C4-2B (cell line): ENCODE measurements at regions not wholly inside any gene's neighbourhood (a gene's known extent, or its start where the extent isn't known, plus 50 kb on each side); places are given as distances from the start of the nearest gene placed in this dataset.

Source experiments
- H3K27ac ChIP-seq: fragments of 450-650 bp; 2 replicates; pipeline ENCODE4 v1.5.1; 2017
- CTCF ChIP-seq: fragments of 450-650 bp; conservative IDR thresholded peaks from 2 replicates; pipeline ENCODE4 v1.5.1; 2017; ENCODE audit warnings: mild to moderate bottlenecking
- ZFX ChIP-seq: fragments of 450-650 bp; IDR thresholded peaks from 2 replicates; pipeline ENCODE4 v1.6.1; 2017

- no peak overlapping the region for H3K27ac ChIP-seq
- no peak for TF ChIP-seq ZFX
- TF ChIP-seq CTCF = no peak
Measured at GRCh38 chr3:72348357-72348756, 499.9 kb downstream of the SHQ1 start.

GRCh38 chr3:72347819-72348319 lies 500.4 kb downstream of the SHQ1 start:
- TF ChIP-seq CTCF = no peak
- TF ChIP-seq ZFX = no peak
- H3K27ac ChIP-seq = no peak overlapping the region

- no peak overlapping the region for H3K27ac ChIP-seq
- TF ChIP-seq CTCF = no peak
- TF ChIP-seq ZFX = no peak
Measured at GRCh38 chr3:72346526-72346926, 501.7 kb downstream of the SHQ1 start.

GRCh38 chr3:72345980-72346379 lies 502.3 kb downstream of the SHQ1 start:
- TF ChIP-seq CTCF (no peak), ZFX (no peak)
- no peak overlapping the region for H3K27ac ChIP-seq

- H3K27ac ChIP-seq = no peak overlapping the region
- TF ChIP-seq ZFX = no peak
- TF ChIP-seq CTCF = no peak
Measured at GRCh38 chr3:72345237-72345878, 502.9 kb downstream of the SHQ1 start.

GRCh38 chr3:72344647-72345046 lies 503.6 kb downstream of the SHQ1 start:
- no peak for TF ChIP-seq CTCF
- no peak for TF ChIP-seq ZFX
- no peak overlapping the region for H3K27ac ChIP-seq

GRCh38 chr3:72344236-72344635 lies 504.0 kb downstream of the SHQ1 start:
- TF ChIP-seq ZFX (no peak), CTCF (no peak)
- H3K27ac ChIP-seq = no peak overlapping the region
